ENCODE measurements at regions not wholly inside any gene's neighbourhood (a gene's known extent, or its start where the extent isn't known, plus 50 kb on each side); places are given as distances from the start of the nearest gene placed in this dataset.

- no peak for DNase-seq
Observed at GRCh38 chr1:209364716-209365115, 218.8 kb upstream of the CAMK1G start.

GRCh38 chr1:209367061-209367772, 216.3 kb upstream of the CAMK1G start:
- DNase-seq: no peak

- DNase-seq: no peak
Observed at GRCh38 chr1:209368864-209369598, 214.5 kb upstream of the CAMK1G start.

GRCh38 chr1:209370241-209370995, 213.1 kb upstream of the CAMK1G start:
- DNase-seq: no peak

- no peak for DNase-seq
Observed at GRCh38 chr1:209375097-209375496, 208.4 kb upstream of the CAMK1G start.

- no peak for DNase-seq
Observed at GRCh38 chr1:209375671-209376365, 207.7 kb upstream of the CAMK1G start.

- DNase-seq: no peak
Observed at GRCh38 chr1:209376774-209377173, 206.7 kb upstream of the CAMK1G start.

- no peak for DNase-seq
Observed at GRCh38 chr1:209377995-209378394, 205.5 kb upstream of the CAMK1G start.

- DNase-seq: no peak
Observed at GRCh38 chr1:209379280-209379679, 204.2 kb upstream of the CAMK1G start.

GRCh38 chr1:209380420-209380819, 203.1 kb upstream of the CAMK1G start:
- no peak for DNase-seq

GRCh38 chr1:209382231-209383100, 201.0 kb upstream of the CAMK1G start:
- peak; percentile 21 for DNase-seq

GRCh38 chr1:209383422-209383821, 200.1 kb upstream of the CAMK1G start:
- DNase-seq: no peak

GRCh38 chr1:209383907-209384709, 199.4 kb upstream of the CAMK1G start:
- no peak for DNase-seq

- no peak for DNase-seq
Observed at GRCh38 chr1:209384710-209385550, 198.6 kb upstream of the CAMK1G start.

GRCh38 chr1:209386156-209386555, 197.4 kb upstream of the CAMK1G start:
- no peak for DNase-seq

GRCh38 chr1:209387271-209387968, 196.1 kb upstream of the CAMK1G start:
- DNase-seq: no peak

GRCh38 chr1:209387969-209388329, 195.6 kb upstream of the CAMK1G start:
- no peak for DNase-seq

GRCh38 chr1:209388358-209388757, 195.2 kb upstream of the CAMK1G start:
- DNase-seq: no peak

- no peak for DNase-seq
Observed at GRCh38 chr1:209389258-209389657, 194.3 kb upstream of the CAMK1G start.

GRCh38 chr1:209389975-209390374, 193.5 kb upstream of the CAMK1G start:
- DNase-seq: no peak

All from NCI-H1105 treated with DMSO at 0.1 percent for 48 hours (cell line).